Astrocyte of the cerebellum (primary cell): ENCODE measurements at regions not wholly inside any gene's neighbourhood (a gene's known extent, or its start where the extent isn't known, plus 50 kb on each side); places are given as distances from the start of the nearest gene placed in this dataset.

Experiments used
- DNase-seq: peaks from one replicate; pipeline ENCODE4 v3.0.0-alpha.2; 2011; ENCODE audit warnings: low read depth
- H3K4me3 ChIP-seq: 2 replicates; pipeline ENCODE4 v1.5.1; 2011; ENCODE audit warnings: mild to moderate bottlenecking, low read depth, low read length, moderate library complexity
- in situ Hi-C: cut with HindIII; loops from 2 replicates; pipeline ENCODE4 v1.10.0; 2017; ENCODE audit warnings: low sequenced_read_pairs
- TF ChIP-seq, protein P1 (sequence below): IDR thresholded peaks from 2 replicates; pipeline ENCODE4 v1.5.1; 2012; ENCODE audit warnings: low read length, low read depth, moderate library complexity, mild to moderate bottlenecking; ENCODE audit errors: missing control alignments

DNA sequence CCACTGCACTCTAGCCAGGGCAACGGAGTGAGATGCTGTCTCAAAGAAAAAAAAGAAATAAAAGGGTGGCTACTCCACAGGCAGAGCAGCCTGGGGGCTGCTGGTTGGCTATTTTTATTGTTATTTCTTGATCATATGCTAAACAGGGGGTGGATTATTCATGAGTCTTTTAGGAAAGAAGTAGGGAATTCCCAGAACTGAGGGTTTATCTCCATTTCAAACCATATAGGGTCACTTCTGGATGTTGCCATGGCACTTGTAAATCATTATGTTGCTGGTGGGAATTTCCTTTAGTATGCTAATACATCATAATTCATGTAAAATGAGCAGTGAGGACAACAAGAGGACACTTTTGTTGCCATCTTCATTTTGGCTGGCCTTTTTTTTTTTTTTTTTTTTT is 52.1 kb upstream of the GHITM start:
- TF ChIP-seq, protein P1, sequence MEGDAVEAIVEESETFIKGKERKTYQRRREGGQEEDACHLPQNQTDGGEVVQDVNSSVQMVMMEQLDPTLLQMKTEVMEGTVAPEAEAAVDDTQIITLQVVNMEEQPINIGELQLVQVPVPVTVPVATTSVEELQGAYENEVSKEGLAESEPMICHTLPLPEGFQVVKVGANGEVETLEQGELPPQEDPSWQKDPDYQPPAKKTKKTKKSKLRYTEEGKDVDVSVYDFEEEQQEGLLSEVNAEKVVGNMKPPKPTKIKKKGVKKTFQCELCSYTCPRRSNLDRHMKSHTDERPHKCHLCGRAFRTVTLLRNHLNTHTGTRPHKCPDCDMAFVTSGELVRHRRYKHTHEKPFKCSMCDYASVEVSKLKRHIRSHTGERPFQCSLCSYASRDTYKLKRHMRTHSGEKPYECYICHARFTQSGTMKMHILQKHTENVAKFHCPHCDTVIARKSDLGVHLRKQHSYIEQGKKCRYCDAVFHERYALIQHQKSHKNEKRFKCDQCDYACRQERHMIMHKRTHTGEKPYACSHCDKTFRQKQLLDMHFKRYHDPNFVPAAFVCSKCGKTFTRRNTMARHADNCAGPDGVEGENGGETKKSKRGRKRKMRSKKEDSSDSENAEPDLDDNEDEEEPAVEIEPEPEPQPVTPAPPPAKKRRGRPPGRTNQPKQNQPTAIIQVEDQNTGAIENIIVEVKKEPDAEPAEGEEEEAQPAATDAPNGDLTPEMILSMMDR, result no peak
- in situ Hi-C loops, result no loop called here
- DNase-seq, result no peak
- no peak overlapping the region for H3K4me3 ChIP-seq

DNA sequence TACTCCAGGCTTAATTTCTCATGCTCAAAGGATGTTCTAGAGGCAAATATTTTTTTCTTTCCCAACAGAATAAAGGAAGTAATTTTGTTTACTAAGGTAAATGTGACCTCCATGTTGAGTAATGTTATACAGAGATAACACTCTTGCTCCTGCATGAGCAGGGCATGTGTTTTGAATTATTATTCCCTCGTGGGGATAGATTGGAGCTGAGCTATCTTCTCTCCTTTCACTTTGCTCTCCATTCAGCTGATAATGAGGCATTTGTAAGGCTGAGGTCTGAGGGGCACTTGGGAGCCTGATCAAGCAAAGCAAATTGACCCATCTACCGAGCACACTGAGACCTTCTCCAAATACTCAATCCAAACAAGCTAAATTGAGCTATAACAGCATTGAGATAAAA is 50.7 kb upstream of the GHITM start:
- TF ChIP-seq, protein P1, result no peak
- no peak overlapping the region for H3K4me3 ChIP-seq
- DNase-seq, result no peak
- in situ Hi-C loops, result no loop called here

DNA sequence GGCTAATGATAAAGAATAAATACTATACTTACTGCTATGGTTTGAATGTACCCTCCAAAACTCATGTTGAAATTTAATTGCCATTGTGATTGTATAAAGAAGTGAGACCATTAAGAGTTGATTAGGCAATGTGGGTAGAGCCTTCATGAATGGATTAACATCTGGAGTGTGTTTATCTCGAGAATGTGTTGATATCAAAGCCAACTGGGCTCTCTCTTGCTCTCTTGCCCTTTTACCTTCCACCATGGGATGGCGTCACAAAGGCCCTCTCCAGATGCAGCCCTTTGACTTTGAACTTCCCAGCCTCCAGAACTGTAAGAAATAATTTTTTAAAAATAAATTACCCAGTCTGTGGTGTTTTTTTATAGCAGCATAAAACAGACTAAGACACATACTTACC is 50.1 kb upstream of the GHITM start:
- no peak overlapping the region for H3K4me3 ChIP-seq
- no peak for DNase-seq
- TF ChIP-seq, protein P1, result no peak
- in situ Hi-C loops, result no loop called here
